ENCODE measurements at regions not wholly inside any gene's neighbourhood (a gene's known extent, or its start where the extent isn't known, plus 50 kb on each side); places are given as distances from the start of the nearest gene placed in this dataset.

GRCh38 chr7:121689749-121690148 lies 183.2 kb upstream of the PTPRZ1 start:
- TF ChIP-seq CTCF (IDR thresholded peaks at IDR 0.05) (no peak), POLR2A (IDR thresholded peaks at IDR 0.05) (no peak), POLR2AphosphoS5 (IDR thresholded peaks at IDR 0.05; ENCODE audit: insufficient read depth in 1 of 2, low read depth in 1 of 2) (no peak)
